Neural progenitor cell (in vitro differentiated cells): ENCODE measurements at regions not wholly inside any gene's neighbourhood (a gene's known extent, or its start where the extent isn't known, plus 50 kb on each side); places are given as distances from the start of the nearest gene placed in this dataset.

Experiments used
- EZH2 ChIP-seq: fragments of 200-600 bp; sonication (generic); IDR thresholded peaks from 2 replicates; pipeline ENCODE4 v1.6.1; 2017; ENCODE audit warnings: antibody characterized with exemption, mild to moderate bottlenecking, moderate library complexity
- EZH2phosphoT487 ChIP-seq: fragments of 200-600 bp; sonication (generic); IDR thresholded peaks from 2 replicates; pipeline ENCODE4 v1.6.1; 2017; ENCODE audit warnings: antibody characterized with exemption
- TF ChIP-seq, protein P1 (sequence below): fragments of 200-600 bp; sonication (generic); IDR thresholded peaks from 2 replicates; pipeline ENCODE4 v1.5.1; 2017; ENCODE audit warnings: antibody characterized with exemption, mild to moderate bottlenecking

DNA sequence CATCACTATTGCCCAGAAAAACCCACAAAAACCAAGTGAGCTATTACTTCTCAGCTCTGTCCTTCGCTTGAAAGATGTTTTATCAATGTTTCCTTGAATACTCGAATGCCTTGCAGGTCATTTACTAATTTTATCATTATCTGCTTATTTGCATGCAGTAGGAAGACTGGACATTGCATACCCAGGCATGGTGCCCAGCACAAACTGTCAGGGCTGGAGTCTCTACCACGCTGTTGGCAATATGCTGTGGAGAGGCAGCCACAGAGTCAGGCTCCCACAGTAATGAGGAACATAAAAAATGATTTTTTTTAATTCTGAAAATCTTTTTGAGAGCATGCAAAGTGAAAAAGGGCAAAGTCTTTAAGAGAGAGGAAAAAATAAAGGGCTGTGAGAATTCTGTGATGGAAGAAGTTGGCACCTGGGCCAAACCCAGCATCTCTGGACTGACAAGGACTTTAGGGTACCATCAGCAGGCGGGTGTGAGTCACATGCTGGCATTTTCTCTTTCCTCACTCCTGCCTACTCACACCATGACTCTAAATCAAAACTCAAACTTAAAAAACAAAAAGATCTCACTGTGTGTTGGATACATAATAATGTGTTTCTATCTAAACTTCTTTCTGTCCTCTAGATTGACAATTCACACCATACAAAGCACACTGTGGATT is 709.8 kb upstream of the FANCL start:
- TF ChIP-seq, protein P1, sequence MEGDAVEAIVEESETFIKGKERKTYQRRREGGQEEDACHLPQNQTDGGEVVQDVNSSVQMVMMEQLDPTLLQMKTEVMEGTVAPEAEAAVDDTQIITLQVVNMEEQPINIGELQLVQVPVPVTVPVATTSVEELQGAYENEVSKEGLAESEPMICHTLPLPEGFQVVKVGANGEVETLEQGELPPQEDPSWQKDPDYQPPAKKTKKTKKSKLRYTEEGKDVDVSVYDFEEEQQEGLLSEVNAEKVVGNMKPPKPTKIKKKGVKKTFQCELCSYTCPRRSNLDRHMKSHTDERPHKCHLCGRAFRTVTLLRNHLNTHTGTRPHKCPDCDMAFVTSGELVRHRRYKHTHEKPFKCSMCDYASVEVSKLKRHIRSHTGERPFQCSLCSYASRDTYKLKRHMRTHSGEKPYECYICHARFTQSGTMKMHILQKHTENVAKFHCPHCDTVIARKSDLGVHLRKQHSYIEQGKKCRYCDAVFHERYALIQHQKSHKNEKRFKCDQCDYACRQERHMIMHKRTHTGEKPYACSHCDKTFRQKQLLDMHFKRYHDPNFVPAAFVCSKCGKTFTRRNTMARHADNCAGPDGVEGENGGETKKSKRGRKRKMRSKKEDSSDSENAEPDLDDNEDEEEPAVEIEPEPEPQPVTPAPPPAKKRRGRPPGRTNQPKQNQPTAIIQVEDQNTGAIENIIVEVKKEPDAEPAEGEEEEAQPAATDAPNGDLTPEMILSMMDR, result no peak
- TF ChIP-seq EZH2, result no peak
- TF ChIP-seq EZH2phosphoT487, result no peak
